ENCODE measurements at regions not wholly inside any gene's neighbourhood (a gene's known extent, or its start where the extent isn't known, plus 50 kb on each side); places are given as distances from the start of the nearest gene placed in this dataset.

GRCh38 chr16:66264311-66265047 lies 102.0 kb upstream of the CDH5 start:
- TF ChIP-seq CEBPB (IDR thresholded peaks at IDR 0.05) (no peak), RAD21 (IDR thresholded peaks at IDR 0.05; ENCODE audit: low read depth) (no peak), TCF12 (IDR thresholded peaks at IDR 0.05; ENCODE audit: low read depth) (no peak), EP300 (IDR thresholded peaks at IDR 0.05; ENCODE audit: borderline replicate concordance) (no peak), TAF1 (IDR thresholded peaks at IDR 0.05; ENCODE audit: low read depth) (no peak)
- TF ChIP-seq, protein P1, sequence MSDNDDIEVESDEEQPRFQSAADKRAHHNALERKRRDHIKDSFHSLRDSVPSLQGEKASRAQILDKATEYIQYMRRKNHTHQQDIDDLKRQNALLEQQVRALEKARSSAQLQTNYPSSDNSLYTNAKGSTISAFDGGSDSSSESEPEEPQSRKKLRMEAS (IDR thresholded peaks at IDR 0.05) = no peak

All from Ishikawa (cell line).